Liver (tissue), 8 donors: ENCODE measurements at regions not wholly inside any gene's neighbourhood (a gene's known extent, or its start where the extent isn't known, plus 50 kb on each side); places are given as distances from the start of the nearest gene placed in this dataset.

Source experiments
- DNase-seq: peaks from one replicate; pipeline ENCODE4 v3.0.0-alpha.2; 2017; ENCODE audit warnings: low spot score
- H3K27ac ChIP-seq, 2 donors: one replicate each; pipeline ENCODE4 v1.7.0; 2013; ENCODE audit warnings: inconsistent platforms in 2 of 2, low read length in 2 of 2, control low read depth in 1 of 2, low read depth in 1 of 2, mild to moderate bottlenecking in 1 of 2
- H3K27me3 ChIP-seq, 4 donors: one replicate each; pipeline versions ENCODE4 v1.6.1 to v1.7.0; 2013; ENCODE audit warnings: low read length in 3 of 4, inconsistent platforms in 1 of 4, mild to moderate bottlenecking in 1 of 4, moderate library complexity in 1 of 4; ENCODE audit not compliant: control insufficient read depth in 4 of 4, insufficient read depth in 4 of 4
- H3K36me3 ChIP-seq, 4 donors: one replicate each; pipeline versions ENCODE4 v1.6.1 to v1.7.0; 2013; ENCODE audit warnings: low read length in 3 of 4, mild to moderate bottlenecking in 3 of 4, low read depth in 1 of 4, moderate library complexity in 1 of 4; ENCODE audit not compliant: control insufficient read depth in 4 of 4, insufficient read depth in 3 of 4
- H3K4me1 ChIP-seq, 4 donors: one replicate each; pipeline versions ENCODE4 v1.6.1 to v1.7.0; 2013; ENCODE audit warnings: low read length in 3 of 4, mild to moderate bottlenecking in 3 of 4, moderate library complexity in 1 of 4; ENCODE audit not compliant: control insufficient read depth in 4 of 4, insufficient read depth in 4 of 4
- H3K4me3 ChIP-seq, 3 donors: one replicate each; pipeline versions ENCODE4 v1.6.1 to v1.7.0; 2013; ENCODE audit warnings: low read length in 3 of 3, control low read depth in 1 of 3, low read depth in 1 of 3, mild to moderate bottlenecking in 1 of 3
- H3K9ac ChIP-seq, 2 donors: one replicate each; pipeline ENCODE4 v1.7.0; 2013; ENCODE audit warnings: low read length in 2 of 2, mild to moderate bottlenecking in 2 of 2, moderate library complexity in 2 of 2, control low read depth in 1 of 2, low read depth in 1 of 2
- H3K9me3 ChIP-seq, 4 donors: one replicate each; pipeline versions ENCODE4 v1.6.1 to v1.7.0; 2013; ENCODE audit warnings: low read length in 3 of 4; ENCODE audit not compliant: control insufficient read depth in 4 of 4
- ATF3 ChIP-seq: IDR thresholded peaks from 2 replicates; pipeline ENCODE4 v1.6.1; 2016; ENCODE audit warnings: antibody characterized with exemption
- CTCF ChIP-seq: fragments of 150-350 bp; IDR thresholded peaks from 2 replicates; pipeline ENCODE4 v1.5.1; 2017; ENCODE audit warnings: improper control_type of control experiment, low read depth, low read length; ENCODE audit not compliant: missing input control
- EGR1 ChIP-seq, 2 donors: IDR thresholded peaks; 2 replicates each; pipeline ENCODE4 v1.6.1; 2016 to 2018; ENCODE audit warnings: antibody characterized with exemption in 2 of 2, low read depth in 2 of 2
- FOXA1 ChIP-seq: IDR thresholded peaks from 2 replicates; pipeline ENCODE4 v1.6.1; 2016; ENCODE audit warnings: antibody characterized with exemption
- FOXA2 ChIP-seq: IDR thresholded peaks from 2 replicates; pipeline ENCODE4 v1.6.1; 2016; ENCODE audit warnings: antibody characterized with exemption
- GABPA ChIP-seq, 2 donors: IDR thresholded peaks in 1 of 2; conservative IDR thresholded peaks in 1 of 2; 2 replicates each; pipeline ENCODE4 v1.6.1; 2016; ENCODE audit warnings: antibody characterized with exemption in 2 of 2, mild to moderate bottlenecking in 1 of 2, moderate library complexity in 1 of 2
- HNF4A ChIP-seq, 2 donors: conservative IDR thresholded peaks; 2 replicates each; pipeline ENCODE4 v1.6.1; 2016; ENCODE audit warnings: antibody characterized with exemption in 2 of 2, mild to moderate bottlenecking in 2 of 2
- HNF4G ChIP-seq: IDR thresholded peaks from 2 replicates; pipeline ENCODE4 v1.6.1; 2016; ENCODE audit warnings: antibody characterized with exemption
- JUND ChIP-seq, 2 donors: IDR thresholded peaks; 2 replicates each; pipeline ENCODE4 v1.6.1; 2016; ENCODE audit warnings: antibody characterized with exemption in 2 of 2
- MAX ChIP-seq: IDR thresholded peaks from 2 replicates; pipeline ENCODE4 v1.6.1; 2016; ENCODE audit warnings: antibody characterized with exemption
- NR2F2 ChIP-seq: IDR thresholded peaks from 2 replicates; pipeline ENCODE4 v1.6.1; 2016; ENCODE audit warnings: antibody characterized with exemption
- RAD21 ChIP-seq, 2 donors: IDR thresholded peaks; 2 replicates each; pipeline ENCODE4 v1.6.1; 2016; ENCODE audit warnings: antibody characterized with exemption in 2 of 2, mild to moderate bottlenecking in 2 of 2
- RXRA ChIP-seq, 2 donors: IDR thresholded peaks; 2 replicates each; pipeline ENCODE4 v1.6.1; 2017 to 2018; ENCODE audit warnings: antibody characterized with exemption in 2 of 2, mild to moderate bottlenecking in 1 of 2
- SP1 ChIP-seq: IDR thresholded peaks from 2 replicates; pipeline ENCODE4 v1.6.1; 2018; ENCODE audit warnings: antibody characterized with exemption, mild to moderate bottlenecking
- TAF1 ChIP-seq: conservative IDR thresholded peaks from 2 replicates; pipeline ENCODE4 v1.6.1; 2016; ENCODE audit warnings: antibody characterized with exemption, mild to moderate bottlenecking
- YY1 ChIP-seq: IDR thresholded peaks from 2 replicates; pipeline ENCODE4 v1.6.1; 2016; ENCODE audit warnings: antibody characterized with exemption, mild to moderate bottlenecking
- WGBS: extraction: QIAGEN DNeasy Blood & Tissue Kit; methylation state at CpG from one replicate; pipeline ENCODE4 v1.1.7; 2013; 5-methylcytosine and 5-hydroxymethylcytosine counted together
- TF ChIP-seq, protein P1 (sequence below): IDR thresholded peaks from 2 replicates; pipeline ENCODE4 v1.6.1; 2016; ENCODE audit warnings: antibody characterized with exemption, mild to moderate bottlenecking
- TF ChIP-seq, protein P2 (sequence below): IDR thresholded peaks from 2 replicates; pipeline ENCODE4 v1.6.1; 2016; ENCODE audit warnings: antibody characterized with exemption
- donor health status: healthy.
- donor health status: healthy.
- donor health status: healthy.
- donor health status: healthy.
- donor health status: healthy.

GRCh38 chr18:5649439-5649838 is 105.6 kb upstream of the EPB41L3 start (continued):
- TF ChIP-seq, protein P1, sequence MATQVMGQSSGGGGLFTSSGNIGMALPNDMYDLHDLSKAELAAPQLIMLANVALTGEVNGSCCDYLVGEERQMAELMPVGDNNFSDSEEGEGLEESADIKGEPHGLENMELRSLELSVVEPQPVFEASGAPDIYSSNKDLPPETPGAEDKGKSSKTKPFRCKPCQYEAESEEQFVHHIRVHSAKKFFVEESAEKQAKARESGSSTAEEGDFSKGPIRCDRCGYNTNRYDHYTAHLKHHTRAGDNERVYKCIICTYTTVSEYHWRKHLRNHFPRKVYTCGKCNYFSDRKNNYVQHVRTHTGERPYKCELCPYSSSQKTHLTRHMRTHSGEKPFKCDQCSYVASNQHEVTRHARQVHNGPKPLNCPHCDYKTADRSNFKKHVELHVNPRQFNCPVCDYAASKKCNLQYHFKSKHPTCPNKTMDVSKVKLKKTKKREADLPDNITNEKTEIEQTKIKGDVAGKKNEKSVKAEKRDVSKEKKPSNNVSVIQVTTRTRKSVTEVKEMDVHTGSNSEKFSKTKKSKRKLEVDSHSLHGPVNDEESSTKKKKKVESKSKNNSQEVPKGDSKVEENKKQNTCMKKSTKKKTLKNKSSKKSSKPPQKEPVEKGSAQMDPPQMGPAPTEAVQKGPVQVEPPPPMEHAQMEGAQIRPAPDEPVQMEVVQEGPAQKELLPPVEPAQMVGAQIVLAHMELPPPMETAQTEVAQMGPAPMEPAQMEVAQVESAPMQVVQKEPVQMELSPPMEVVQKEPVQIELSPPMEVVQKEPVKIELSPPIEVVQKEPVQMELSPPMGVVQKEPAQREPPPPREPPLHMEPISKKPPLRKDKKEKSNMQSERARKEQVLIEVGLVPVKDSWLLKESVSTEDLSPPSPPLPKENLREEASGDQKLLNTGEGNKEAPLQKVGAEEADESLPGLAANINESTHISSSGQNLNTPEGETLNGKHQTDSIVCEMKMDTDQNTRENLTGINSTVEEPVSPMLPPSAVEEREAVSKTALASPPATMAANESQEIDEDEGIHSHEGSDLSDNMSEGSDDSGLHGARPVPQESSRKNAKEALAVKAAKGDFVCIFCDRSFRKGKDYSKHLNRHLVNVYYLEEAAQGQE = no peak
- TF ChIP-seq JUND (IDR thresholded peaks at IDR 0.05) (no peak), NR2F2 (no peak), HNF4G (no peak), TAF1 (no peak)

DNA sequence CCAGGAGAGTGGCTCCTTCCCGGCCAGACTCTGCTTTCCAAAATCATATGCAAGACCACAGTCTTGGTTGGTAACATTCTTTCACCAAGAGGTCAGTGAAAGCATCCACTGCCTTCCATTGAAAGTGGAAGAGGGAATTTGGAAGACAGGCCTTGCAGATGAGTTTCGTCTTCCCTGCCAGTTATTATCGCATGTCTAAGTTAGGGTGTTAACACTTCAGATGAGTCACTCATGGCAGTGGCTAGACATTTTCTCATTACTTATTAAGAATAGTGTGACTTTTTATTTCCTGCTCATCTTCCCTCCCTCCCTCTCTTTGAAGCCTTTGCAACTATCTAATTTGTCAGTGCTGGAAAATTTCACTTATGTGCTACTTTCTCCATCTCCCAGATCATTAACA is 102.9 kb upstream of the EPB41L3 start:
- Histone ChIP-seq H3K9ac (no peak overlapping the region), H3K4me3 (no peak overlapping the region), H3K36me3 (no peaks in the 10 kb centered on the region), H3K27me3 (no peaks in the 10 kb centered on the region), H3K4me1 (no peaks in the 10 kb centered on the region), H3K9me3 (no peaks in the 10 kb centered on the region), H3K27ac (no peak overlapping the region)
- TF ChIP-seq TAF1 (no peak), JUND (IDR thresholded peaks at IDR 0.05) (no peak), HNF4A (conservative IDR thresholded peaks at IDR 0.05) (no peak), RXRA (IDR thresholded peaks at IDR 0.05) (no peak), SP1 (no peak), ATF3 (no peak), NR2F2 (no peak), HNF4G (no peak), GABPA (IDR thresholded peaks at IDR 0.05 in 1 of 2, conservative IDR thresholded peaks at IDR 0.05 in 1 of 2) (no peak), FOXA2 (no peak), CTCF (no peak), FOXA1 (no peak), EGR1 (IDR thresholded peaks at IDR 0.05; ENCODE audit: low read depth in 2 of 2) (no peak), RAD21 (IDR thresholded peaks at IDR 0.05) (no peak), MAX (no peak), YY1 (no peak)
- TF ChIP-seq, protein P1 = no peak
- TF ChIP-seq, protein P2, sequence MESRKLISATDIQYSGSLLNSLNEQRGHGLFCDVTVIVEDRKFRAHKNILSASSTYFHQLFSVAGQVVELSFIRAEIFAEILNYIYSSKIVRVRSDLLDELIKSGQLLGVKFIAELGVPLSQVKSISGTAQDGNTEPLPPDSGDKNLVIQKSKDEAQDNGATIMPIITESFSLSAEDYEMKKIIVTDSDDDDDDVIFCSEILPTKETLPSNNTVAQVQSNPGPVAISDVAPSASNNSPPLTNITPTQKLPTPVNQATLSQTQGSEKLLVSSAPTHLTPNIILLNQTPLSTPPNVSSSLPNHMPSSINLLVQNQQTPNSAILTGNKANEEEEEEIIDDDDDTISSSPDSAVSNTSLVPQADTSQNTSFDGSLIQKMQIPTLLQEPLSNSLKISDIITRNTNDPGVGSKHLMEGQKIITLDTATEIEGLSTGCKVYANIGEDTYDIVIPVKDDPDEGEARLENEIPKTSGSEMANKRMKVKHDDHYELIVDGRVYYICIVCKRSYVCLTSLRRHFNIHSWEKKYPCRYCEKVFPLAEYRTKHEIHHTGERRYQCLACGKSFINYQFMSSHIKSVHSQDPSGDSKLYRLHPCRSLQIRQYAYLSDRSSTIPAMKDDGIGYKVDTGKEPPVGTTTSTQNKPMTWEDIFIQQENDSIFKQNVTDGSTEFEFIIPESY = no peak
- 79% methylated on average over 3 of the region's 3 CpGs for WGBS
- DNase-seq = no peak
